OCI-M1 (cell line): ENCODE measurements at regions not wholly inside any gene's neighbourhood (a gene's known extent, or its start where the extent isn't known, plus 50 kb on each side); places are given as distances from the start of the nearest gene placed in this dataset.

Experiments
- DNase-seq: peaks from one replicate; lab custom pipeline; 2025; lab: John Stamatoyannopoulos, UW

DNA sequence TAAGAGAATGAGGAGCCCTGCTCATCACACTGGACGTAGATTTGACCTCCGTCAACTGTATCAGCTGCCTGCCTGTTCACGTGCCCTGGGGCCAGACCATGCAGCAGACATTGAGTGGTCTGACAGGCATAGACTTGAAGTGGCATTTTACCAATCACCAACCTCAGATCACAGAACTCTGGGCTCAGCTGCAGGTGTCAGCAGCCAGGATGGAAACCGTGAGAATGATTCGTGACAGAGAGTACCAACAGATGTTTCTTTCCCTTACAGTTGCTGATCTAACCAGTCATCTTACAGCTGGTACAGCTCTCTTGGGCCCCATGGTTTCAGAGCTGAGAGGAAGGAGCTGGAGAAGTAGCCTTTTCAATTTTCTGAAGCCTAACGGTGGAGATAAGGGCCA, 148.9 kb downstream of the EN1 start:
- DNase-seq, result no peak

DNA sequence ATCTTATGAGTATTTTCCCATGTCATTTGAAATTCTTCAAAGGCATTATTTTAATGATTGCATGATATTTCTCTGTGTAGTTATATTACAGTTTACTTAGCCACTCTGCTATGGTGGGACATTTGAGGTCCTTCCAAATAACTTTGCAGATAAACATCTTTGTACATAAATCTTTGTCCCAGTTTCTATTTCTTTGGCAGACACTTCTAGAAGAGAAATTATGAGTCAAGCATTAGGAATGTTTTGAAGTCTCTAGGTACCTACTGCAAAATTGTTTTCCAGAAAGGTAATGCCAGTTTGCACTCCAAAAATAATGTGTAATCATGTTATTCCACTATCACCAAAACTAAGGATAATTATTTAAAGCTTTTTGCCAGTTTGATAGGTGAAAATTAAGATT, 149.7 kb downstream of the EN1 start:
- DNase-seq, result no peak

DNA sequence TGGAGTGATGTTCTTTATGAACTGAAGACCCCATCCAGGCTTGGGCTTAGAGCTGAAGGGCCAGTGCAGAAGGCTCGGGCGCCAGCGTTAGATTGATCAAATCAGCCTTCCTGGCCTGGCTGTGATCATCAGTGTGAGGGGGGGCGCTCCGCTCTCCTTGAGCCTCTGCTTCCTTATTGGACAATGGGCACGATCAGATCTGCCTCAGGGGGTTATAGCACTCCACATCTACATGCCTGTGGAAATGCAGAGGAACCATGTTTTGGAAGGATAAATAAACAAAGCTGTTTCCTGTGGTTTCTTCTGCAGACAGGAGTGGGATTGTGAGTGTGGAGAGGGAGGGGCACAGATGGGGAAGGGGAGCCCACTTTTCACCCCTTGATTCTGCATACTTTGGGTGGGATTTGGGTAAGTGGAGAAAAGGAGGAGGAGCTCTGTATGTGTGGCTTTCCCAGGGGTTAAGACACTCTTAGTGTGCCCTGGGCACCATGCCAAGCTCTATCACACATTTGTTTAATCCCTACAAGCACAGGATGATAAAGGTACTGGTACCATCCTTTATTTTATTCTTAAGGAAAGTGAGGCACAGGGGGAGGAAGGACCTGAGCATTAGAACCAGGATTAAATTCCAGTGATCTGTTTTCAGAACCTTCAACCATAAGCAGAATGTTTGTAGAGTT, 150.5 kb downstream of the EN1 start:
- no peak for DNase-seq

DNA sequence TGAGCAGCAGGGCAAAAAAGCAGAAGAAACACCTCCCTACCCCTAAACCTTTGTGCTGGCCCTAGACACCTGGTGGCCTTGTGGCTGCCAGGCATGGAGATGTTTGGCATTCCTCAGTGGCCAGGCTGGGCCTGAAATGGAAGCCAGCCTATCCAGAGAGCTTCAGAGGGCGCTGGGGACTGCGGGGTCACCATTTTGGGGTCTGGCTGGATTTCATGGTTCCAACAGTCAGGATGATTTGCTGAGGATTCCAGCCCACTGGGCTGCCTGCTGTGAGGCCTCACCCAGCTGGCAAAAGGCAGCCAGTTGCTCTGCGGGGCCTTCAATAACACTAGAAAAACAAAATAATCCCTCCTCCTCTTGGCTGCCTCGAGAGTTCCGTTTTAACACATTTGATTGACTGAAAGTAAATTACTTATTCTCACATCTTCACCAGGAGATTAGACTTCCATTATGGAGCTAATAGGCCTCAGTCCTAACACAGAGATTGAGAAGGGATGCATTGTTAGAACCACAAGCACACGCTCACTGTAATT, 154.1 kb downstream of the EN1 start:
- DNase-seq, result no peak

DNA sequence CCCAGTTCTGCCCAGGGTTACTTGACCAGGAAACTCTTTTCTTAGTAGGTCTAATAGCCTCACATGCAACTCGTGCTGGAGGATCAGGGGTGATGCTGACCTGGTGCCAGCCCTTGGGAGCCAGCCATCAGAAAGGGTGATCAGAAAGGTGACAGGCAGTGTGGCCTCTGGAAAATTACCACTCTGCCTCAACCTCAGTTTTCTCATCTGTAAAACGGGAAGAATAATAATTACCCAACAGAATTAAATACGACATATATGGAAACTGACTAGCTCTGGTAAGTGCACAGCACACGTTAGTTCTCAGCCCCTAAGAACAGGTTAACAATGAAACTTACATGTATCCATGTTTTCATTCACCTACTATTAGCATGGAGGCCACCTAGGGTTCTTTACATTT, 157.6 kb downstream of the EN1 start:
- no peak for DNase-seq

DNA sequence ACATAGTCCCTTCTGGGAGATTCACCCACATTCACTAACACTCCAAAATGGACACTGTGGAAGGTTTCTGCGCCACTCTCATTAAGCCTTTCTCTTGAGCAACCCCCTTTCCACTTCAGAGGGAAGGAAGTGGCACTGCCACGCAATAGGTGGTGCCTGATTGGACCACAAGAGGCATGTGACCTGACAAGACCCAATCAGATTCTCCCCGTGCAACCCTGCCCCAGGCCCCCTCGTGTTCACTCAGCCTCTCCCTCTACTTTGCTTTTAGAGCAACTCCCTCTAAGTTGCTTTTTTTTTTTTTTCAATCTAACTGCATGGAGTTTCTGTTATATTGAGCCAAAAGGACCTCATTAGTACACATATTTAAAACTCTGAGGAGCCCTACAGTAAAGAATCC, 158.0 kb downstream of the EN1 start:
- no peak for DNase-seq

DNA sequence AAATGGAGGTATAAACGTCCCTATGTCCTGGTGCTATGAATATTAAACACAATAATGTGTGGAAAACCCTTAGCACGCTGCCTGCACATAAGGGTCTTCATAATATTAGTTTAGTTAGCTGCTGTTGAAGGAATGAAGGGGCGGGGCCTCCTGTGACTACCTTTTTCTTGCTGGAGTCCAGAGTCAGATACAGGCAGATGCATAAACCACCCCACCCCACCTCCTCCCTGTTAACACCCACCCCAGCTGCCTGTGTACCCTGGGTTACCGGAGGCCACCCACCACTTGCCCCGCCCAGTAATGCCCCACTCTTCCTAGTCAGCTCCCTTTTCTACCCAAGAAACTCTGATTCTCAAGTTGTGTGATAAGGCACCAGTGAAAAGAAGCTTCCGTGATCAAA, 158.4 kb downstream of the EN1 start:
- no peak for DNase-seq

DNA sequence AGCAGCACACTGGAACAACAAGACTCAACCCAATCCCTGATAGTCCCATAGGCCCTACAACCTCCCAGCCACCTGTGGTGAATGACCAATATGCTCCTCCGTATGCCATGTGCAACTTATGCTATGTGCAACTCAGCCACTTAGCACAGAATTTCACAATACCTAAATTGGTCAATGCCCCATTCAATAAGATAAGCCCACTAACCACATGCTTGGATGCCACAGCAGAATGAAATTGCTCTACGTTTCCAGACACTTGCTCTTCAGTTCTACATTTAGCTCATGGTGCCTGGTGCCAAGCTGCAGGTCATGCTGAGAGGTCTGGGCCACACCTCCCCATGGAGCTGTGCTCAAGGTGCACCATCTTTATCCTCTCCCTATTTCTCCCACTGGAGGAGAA, 159.8 kb downstream of the EN1 start:
- peak; percentile 58 for DNase-seq

DNA sequence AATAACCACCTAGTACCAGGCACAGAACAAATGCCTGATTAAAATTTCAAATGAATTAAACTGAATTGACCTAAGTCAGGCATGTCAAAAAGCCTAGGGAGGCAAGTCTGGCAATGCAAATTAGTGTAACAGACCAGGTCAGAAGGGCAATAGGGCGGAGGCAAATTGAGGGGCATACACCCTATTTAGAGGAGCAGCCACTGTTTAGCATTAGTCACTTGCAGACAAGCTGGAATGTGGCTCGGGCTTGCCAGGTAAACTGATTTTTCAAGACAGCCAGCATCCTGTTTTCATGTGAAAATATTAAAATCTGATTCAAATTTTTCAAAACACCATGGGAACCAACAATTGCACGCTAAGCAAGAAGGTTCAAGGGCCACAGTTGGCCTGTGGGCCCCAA, 160.3 kb downstream of the EN1 start:
- DNase-seq, result no peak

DNA sequence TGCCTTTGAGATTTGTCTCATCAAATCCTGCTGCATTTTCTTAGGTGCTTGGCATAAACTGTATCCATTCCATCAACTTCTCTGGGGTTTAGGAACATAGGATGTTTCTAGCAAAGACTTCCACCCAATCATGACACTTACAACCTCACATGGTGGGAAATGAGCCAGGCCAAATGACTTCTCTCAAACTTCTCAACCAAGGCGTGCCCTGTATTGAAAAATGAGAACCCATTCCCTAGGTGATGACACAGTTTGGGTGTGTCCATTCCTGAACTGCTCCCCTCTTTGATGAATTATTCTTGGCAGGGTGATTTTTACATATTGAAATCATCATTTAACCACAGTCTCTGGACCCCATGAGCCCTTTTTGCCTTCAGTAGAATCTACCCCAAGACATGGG, 161.1 kb downstream of the EN1 start:
- DNase-seq, result no peak

DNA sequence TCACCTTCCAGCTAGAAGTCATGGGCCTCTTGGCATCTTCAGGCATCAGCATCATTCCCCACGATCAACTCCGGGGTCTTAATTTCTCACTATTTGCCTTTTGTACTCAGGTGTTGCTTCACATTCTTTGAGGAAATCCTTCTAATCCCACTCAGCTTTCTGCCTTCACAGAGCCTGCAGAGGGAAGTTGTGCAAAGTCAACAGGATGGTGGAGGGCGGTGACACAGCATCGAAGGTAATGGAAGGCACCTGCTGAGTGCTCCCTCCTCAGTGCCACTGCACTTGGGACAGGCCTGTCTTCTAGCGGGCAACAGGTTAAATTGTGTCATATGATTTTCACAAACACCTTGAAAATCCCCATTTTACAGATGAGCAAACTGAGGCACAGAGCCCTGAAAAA, 164.0 kb downstream of the EN1 start:
- DNase-seq, result no peak

DNA sequence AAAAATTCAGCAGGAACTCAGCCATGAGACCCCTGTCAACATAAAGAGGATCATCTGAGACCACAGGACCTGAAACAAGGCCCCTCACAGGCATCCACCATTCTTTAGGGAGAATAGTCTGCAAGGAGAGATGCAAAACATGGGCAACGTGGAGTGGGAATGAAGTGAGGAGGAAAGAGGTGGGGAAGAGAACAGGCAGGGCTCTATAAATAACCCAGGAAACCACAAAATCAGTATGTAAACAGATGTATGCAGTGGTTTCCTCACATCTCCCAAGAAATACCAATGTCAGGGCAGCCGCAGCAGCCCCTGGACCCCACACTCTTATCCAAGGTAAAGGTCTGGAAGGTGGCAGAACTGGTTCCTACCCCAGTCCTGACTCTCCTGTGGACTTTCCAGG, 168.5 kb downstream of the EN1 start:
- no peak for DNase-seq

DNA sequence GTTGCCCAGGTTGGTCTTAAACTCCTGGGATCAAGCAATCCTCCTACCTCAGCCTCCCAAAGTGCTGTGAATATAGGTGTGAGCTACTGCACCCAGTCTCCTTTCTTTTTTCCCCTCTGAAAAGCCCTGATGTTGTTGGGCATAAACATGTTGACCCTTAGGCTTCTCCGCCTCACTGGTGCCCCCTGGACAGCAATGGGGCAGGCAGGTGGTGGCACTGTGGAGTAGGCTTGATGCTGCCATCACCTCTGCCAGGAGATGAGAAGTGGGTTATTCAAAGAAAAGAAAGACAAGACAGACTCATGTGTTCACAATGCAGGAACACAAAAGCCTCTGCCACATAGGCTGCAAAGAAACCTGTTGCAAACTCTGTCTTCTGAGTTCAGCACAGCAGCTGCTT, 169.9 kb downstream of the EN1 start:
- DNase-seq, result no peak

DNA sequence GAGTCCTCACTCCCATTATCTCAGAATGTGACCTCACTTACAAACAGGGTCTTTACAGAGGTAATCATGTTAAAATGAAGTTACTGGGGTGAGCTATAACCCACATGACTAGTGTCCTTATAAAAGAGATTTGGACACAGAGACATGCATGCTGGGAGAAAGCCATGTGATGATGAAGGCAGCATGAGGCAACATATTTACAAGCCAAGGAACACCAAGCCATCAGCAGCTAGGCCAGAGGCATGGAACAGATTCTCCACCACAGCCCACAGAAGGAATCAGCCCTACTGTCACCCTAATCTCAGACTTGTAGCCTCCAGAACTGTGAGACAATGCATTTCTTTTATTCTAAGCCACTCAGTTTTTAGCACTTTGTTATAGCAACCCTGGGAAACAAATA, 171.9 kb downstream of the EN1 start:
- no peak for DNase-seq

DNA sequence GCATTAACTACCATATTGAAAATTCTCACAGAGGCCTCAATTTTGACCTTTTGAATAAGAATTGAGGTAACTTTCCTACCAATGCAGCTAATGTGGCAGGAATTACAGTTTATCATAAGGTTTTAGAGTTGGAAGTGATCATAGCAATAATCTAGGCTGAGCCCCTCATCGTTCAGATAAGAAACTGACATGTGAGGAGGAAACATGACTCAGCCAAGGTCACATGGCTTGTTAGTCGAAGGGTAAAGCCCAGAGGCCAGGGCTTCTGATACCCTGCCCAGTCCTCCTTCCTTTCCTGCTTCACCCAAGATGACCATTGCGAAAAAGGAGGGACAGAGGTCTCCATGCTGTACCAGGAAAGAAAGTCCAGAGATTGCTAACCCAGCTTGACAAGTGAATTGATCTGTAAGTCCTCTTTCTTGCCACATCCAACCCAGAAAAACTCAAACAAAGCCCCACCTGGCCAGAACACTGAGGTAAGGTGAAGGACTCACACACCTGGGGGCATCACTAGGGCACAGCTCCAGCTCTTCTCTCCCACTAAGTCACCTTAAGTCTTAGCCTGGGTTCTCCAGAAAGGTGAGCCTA, 174.8 kb downstream of the EN1 start:
- DNase-seq, result peak; percentile 72

DNA sequence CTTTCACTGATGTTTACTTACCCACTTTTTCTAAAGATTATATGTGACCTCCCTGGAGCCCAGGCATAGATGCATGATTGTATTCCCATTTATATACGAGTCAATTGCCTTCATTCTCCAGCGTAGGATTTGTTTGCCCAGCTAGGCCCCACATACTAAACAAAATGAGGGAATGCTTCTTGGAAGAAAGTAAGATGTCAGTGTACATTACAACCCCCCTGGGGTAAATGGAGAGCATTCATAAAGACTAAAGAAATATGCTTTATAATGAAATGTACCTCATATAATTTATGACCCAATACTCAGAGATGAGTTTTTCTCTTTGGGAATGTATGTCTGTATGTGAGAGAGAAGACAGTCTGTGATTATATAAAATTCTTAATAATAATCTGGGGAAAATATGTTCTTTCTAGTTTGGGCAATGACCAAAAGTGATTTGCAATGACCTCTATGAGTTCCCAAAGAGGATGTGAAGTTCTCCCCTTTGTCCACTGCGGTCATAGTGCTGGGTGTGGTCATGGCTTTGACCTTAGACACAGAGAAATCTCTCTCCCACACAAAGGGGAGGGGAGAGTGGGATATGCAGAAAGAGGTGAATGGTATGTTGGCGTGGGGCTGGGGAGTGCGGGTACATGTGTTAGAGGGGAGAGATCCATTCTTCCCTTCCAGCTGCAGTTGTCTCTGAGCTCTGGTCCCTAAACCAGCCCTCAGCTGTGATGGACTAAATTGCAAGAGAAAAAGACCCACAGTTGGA, 175.6 kb downstream of the EN1 start:
- no peak for DNase-seq

DNA sequence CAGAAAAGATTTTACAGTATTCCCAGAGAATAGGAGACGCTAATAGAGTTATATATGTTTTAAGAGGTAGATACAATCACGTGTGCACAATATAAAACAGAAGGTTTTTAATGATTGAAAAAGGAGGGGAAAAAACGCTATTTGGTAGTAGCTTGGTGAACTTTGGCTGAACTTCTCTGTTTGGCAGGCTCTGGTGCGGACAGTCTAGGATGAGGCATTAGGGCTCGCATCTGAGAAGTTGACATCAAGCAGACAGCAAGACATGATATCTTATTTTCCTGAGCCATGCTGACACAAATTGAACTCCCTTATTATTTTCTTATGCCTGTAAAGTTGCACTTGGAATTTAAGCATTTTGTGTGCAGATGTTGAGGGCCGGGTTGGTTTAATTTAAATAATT, 176.6 kb downstream of the EN1 start:
- no peak for DNase-seq

DNA sequence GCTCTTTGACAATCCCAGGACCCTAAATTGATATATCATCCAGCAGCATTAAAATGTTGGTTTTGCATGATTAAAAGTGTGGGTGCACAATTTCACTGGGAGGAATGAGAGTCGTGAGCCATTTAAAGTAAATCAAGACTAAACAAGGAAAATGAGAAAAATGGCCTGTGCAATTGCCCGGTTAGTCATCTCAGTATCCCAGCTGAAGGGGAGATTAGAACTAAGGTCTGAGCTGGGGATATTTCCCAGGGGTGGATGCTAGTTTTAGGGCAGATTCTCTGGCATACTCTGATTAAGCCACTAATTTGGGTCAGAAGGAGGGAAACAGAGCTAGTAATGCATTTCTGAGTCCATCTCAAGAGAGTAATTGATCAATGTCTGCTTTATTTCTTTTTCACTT, 177.2 kb downstream of the EN1 start:
- DNase-seq, result no peak

DNA sequence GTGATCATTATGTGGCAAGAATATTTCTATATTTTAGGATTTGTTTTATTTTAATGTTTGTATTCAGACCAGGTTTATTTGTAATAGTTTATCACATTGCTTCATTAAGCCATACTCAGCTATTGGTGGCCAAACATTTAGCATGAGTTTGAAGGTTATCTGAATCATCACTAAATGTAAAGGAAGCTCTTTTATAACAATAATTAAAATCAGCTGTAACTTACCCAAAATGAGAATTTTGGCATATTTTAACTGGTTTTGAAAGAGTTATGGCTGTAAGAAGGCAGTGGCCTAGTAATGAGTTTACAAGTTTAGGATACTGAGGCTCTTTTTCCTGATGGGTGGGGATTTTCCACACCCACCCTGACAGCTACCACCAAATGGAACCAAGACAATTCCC, 177.8 kb downstream of the EN1 start:
- DNase-seq, result no peak

DNA sequence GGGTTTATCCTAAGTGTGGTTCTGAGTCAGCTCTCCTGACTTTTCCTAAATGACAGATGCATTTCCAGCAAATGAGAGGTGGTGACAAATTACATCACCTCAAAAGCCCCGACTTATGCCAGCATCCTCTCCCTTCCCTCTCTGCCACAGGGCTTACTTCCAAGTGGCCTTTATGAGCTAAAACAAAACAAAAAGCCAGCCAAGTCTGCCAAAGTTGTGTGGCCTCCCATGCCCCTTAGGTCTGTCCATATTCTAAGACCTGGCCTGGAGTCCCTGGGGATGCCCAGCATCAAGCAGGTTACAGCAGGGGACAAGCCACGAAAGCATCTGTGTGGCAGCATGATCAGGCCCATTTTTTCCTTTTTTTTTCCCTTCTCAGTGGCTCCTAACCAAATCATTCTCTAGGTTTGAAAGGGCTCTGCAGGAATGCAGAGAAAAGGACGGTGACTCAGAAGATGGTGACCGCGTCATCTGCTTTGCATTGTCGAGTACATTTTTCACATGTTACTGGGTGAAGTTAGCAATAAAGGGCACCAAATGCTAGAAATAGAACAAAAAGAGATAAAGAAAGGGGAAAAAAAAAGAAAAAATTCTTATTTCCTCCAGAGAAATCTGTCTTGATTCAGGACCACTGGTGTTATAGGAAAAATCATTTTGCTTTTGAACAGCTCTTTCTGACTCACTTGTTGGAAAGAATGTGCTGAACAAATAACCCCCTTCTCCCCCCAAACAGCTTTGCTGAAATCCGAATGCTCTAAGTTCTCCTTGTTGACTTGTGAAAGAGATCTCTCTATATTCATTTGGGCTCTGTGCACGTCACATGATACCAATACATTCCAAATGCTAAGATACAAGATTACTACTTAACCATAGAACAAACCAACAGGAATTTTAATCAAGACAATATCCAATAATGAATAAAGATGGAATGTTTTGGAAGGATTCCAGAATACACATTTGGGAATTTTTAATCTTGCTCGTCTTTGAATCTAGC, 178.7 kb downstream of the EN1 start:
- no peak for DNase-seq

DNA sequence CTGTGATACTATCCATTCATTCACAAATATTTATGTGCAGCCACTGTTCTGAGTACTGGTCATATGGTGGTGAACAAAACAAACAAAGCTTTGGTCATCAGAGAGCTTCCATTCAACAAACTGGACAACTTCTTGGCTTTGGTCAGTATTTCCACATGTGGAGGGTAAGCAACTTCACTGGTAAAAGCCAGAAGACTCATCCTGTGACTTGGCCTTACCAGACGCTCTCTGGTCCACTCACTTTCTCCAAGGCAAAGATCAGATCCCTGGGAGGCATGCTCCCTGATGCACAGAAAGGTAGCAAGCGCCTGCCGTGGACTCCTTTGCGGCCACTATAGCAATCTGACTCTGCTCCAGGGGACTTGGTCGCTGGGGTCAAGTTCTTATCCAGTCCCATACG, 179.5 kb downstream of the EN1 start:
- DNase-seq, result no peak

DNA sequence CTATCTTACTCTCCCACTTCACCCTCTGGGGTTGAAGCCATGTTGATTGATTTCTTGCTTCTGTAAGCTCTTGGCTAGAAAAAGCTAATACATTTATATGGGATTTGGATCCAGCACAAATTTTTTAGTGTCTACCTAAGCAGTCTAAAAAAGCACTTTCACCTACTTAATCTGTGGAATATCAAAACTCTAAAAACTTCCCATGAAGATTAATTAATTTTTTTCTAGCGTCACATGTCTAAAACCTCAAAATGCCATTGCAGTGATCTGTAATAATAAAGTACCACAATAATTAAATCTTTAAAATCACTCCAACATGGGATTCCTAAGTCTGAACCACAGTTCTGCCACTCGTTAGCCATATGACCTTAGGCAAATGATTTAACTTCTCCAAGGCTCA, 180.1 kb downstream of the EN1 start:
- no peak for DNase-seq
